ENCODE measurements at regions not wholly inside any gene's neighbourhood (a gene's known extent, or its start where the extent isn't known, plus 50 kb on each side); places are given as distances from the start of the nearest gene placed in this dataset.

- WGBS (ENCODE audit: extremely low coverage, insufficient read length, low lambda C conversion rate), result no CpG with 5 or more reads among the region's 2 CpGs
- Histone ChIP-seq H3K23ac (ENCODE audit: insufficient read length, low read depth, low read length) (no peak overlapping the region), H3K4me1 (ENCODE audit: insufficient read depth, low read length) (peaks cover 6% of the 10 kb centered on the region; the same call in 1 of the 2 replicates), H3K18ac (ENCODE audit: insufficient read length, low read depth, low read length) (no peak overlapping the region), H4K91ac (ENCODE audit: insufficient read length, low read depth, low read length) (no peak overlapping the region), H2BK5ac (ENCODE audit: insufficient read length, low read length) (no peak overlapping the region), H3K79me1 (ENCODE audit: insufficient read depth, low read depth, low read length, poor library complexity, severe bottlenecking) (no peaks in the 10 kb centered on the region), H3K79me2 (ENCODE audit: insufficient read depth, low read length) (no peaks in the 10 kb centered on the region), H3K4me2 (ENCODE audit: insufficient read depth, insufficient read length, low read length) (no peak overlapping the region), H4K8ac (replicated peaks; ENCODE audit: insufficient read length, low read depth, low read length) (no peak overlapping the region), H2BK12ac (ENCODE audit: insufficient read length, low read depth, low read length) (no peak overlapping the region), H3K27ac (ENCODE audit: insufficient read length, low read depth, low read length) (no peak overlapping the region), H3K14ac (ENCODE audit: insufficient read depth, low read length) (no peak overlapping the region), H3K23me2 (ENCODE audit: insufficient read length, low read depth, low read length, poor library complexity, severe bottlenecking) (no peaks in the 10 kb centered on the region), H2BK20ac (ENCODE audit: low read depth, low read length, poor library complexity, severe bottlenecking) (no peak overlapping the region), H2AFZ (ENCODE audit: low read length) (no peak overlapping the region), H4K5ac (ENCODE audit: insufficient read length, low read depth, low read length) (no peak overlapping the region), H3K4ac (ENCODE audit: low read depth, low read length) (no peak overlapping the region), H2AK5ac (ENCODE audit: insufficient read length, low read length) (no peak overlapping the region), H3K56ac (ENCODE audit: insufficient read length, low read depth, low read length) (no peak overlapping the region), H3K9me3 (ENCODE audit: control insufficient read depth, low read depth, low read length) (no peaks in the 10 kb centered on the region), H3T11ph (ENCODE audit: low read length) (no peak overlapping the region), H4K20me1 (ENCODE audit: control insufficient read depth, insufficient read depth, insufficient read length) (no peaks in the 10 kb centered on the region), H2BK15ac (ENCODE audit: low read depth, low read length) (no peak overlapping the region), H3K27me3 (ENCODE audit: insufficient read depth, low read length) (no peaks in the 10 kb centered on the region), H3K9ac (ENCODE audit: extremely low read depth, insufficient read length, low read length) (no peak overlapping the region), H2BK120ac (ENCODE audit: low read depth, low read length, poor library complexity, severe bottlenecking) (no peak overlapping the region)
- DNase-seq, result no peak
- Mint-ChIP-seq H3K4me1 (peaks cover 59 to 62% of the 10 kb centered on the region in 2 experiments), H3K4me3 (no peak overlapping the region), H3K27me3 (ENCODE audit: low read depth) (no peaks in the 10 kb centered on the region; the same call in 1 of the 2 replicates), H3K9me3 (no peaks in the 10 kb centered on the region), H3K36me3 (ENCODE audit: insufficient read depth in 1 of 3, low read depth in 3 of 3) (no peaks in the 10 kb centered on the region), H3K27ac (no peak overlapping the region)
- TF ChIP-seq CTCF (conservative IDR thresholded peaks at IDR 0.05), result no peak
Observed at GRCh38 chr5:114310666-114311065, 51.2 kb upstream of the KCNN2 start.
